ENCODE measurements at regions not wholly inside any gene's neighbourhood (a gene's known extent, or its start where the extent isn't known, plus 50 kb on each side); places are given as distances from the start of the nearest gene placed in this dataset.

GRCh38 chr10:93199191-93199751, 125.6 kb downstream of the CYP26A1 start:
- POLR2A ChIA-PET = no interaction called here
- peak overlapping the region in 5 of 7 donors; percentile 13 to 54 (median 17) for H3K4me3 Mint-ChIP-seq
- peaks cover 4 to 15% (median 8%) of the 10 kb centered on the region in 3 donors for H3K4me1 Mint-ChIP-seq
- no peaks in the 10 kb centered on the region for H3K27me3 ChIP-seq (ENCODE audit: insufficient read depth, low read length, poor library complexity, severe bottlenecking)
- no peaks in the 10 kb centered on the region for H3K9me3 ChIP-seq (ENCODE audit: low read length)
- DNase-seq = no peak
- H3K36me3 Mint-ChIP-seq = no peaks in the 10 kb centered on the region
- peaks cover 14 to 27% of the 10 kb centered on the region in 2 donors for H3K27me3 Mint-ChIP-seq
- H3K4me1 ChIP-seq (ENCODE audit: insufficient read depth, low read length) = no peaks in the 10 kb centered on the region
- no peaks in the 10 kb centered on the region for H3K36me3 ChIP-seq (ENCODE audit: insufficient read depth, low read length)
- peaks cover 0 to 2% (median 0%) of the 10 kb centered on the region in 5 donors for H3K9me3 Mint-ChIP-seq
- CTCF ChIA-PET = no interaction called here
- no peak overlapping the region for H3K4me3 ChIP-seq (ENCODE audit: low read length)
- H3K27ac Mint-ChIP-seq = peak overlapping the region in 1 of 8 donors; percentile 39
- no peak overlapping the region for H3K27ac ChIP-seq (ENCODE audit: low read depth, low read length)

- Histone ChIP-seq H3K4me3 (ENCODE audit: low read length) (no peak overlapping the region), H3K4me1 (ENCODE audit: insufficient read depth, low read length) (no peaks in the 10 kb centered on the region), H3K27ac (ENCODE audit: low read depth, low read length) (no peak overlapping the region), H3K9me3 (ENCODE audit: low read length) (no peaks in the 10 kb centered on the region), H3K36me3 (ENCODE audit: insufficient read depth, low read length) (no peaks in the 10 kb centered on the region), H3K27me3 (ENCODE audit: insufficient read depth, low read length, poor library complexity, severe bottlenecking) (no peaks in the 10 kb centered on the region)
- no peak for DNase-seq
- no peaks in the 10 kb centered on the region for H3K36me3 Mint-ChIP-seq
- H3K9me3 Mint-ChIP-seq = no peaks in the 10 kb centered on the region
- H3K4me1 Mint-ChIP-seq = no peaks in the 10 kb centered on the region
- ChIA-PET CTCF (no interaction called here), POLR2A (no interaction called here)
- H3K27ac Mint-ChIP-seq = peak overlapping the region in 1 of 8 donors; percentile 24
- H3K4me3 Mint-ChIP-seq = no peak overlapping the region
- H3K27me3 Mint-ChIP-seq = peaks cover 0 to 4% of the 10 kb centered on the region in 2 donors
Measured at GRCh38 chr10:93204494-93205485, 131.1 kb downstream of the CYP26A1 start.

- Mint-ChIP-seq H3K36me3 (no peaks in the 10 kb centered on the region), H3K9me3 (no peaks in the 10 kb centered on the region), H3K27ac (no peak overlapping the region), H3K27me3 (peaks cover 0 to 4% of the 10 kb centered on the region in 2 donors), H3K4me3 (no peak overlapping the region), H3K4me1 (no peaks in the 10 kb centered on the region)
- Histone ChIP-seq H3K4me3 (ENCODE audit: low read length) (no peak overlapping the region), H3K4me1 (ENCODE audit: insufficient read depth, low read length) (no peaks in the 10 kb centered on the region), H3K27ac (ENCODE audit: low read depth, low read length) (no peak overlapping the region), H3K27me3 (ENCODE audit: insufficient read depth, low read length, poor library complexity, severe bottlenecking) (no peaks in the 10 kb centered on the region), H3K9me3 (ENCODE audit: low read length) (no peaks in the 10 kb centered on the region), H3K36me3 (ENCODE audit: insufficient read depth, low read length) (no peaks in the 10 kb centered on the region)
- POLR2A ChIA-PET = no interaction called here
- CTCF ChIA-PET = no interaction called here
- no peak for DNase-seq
Measured at GRCh38 chr10:93206652-93207051, 133.0 kb downstream of the CYP26A1 start.

GRCh38 chr10:93208717-93209464, 135.2 kb downstream of the CYP26A1 start:
- ChIA-PET POLR2A (no interaction called here), CTCF (no interaction called here)
- H3K27ac Mint-ChIP-seq = no peak overlapping the region
- H3K36me3 Mint-ChIP-seq = no peaks in the 10 kb centered on the region
- no peaks in the 10 kb centered on the region for H3K4me1 Mint-ChIP-seq
- no peaks in the 10 kb centered on the region for H3K9me3 ChIP-seq (ENCODE audit: low read length)
- H3K36me3 ChIP-seq (ENCODE audit: insufficient read depth, low read length) = no peaks in the 10 kb centered on the region
- H3K27ac ChIP-seq (ENCODE audit: low read depth, low read length) = no peak overlapping the region
- no peak overlapping the region for H3K4me3 ChIP-seq (ENCODE audit: low read length)
- H3K27me3 Mint-ChIP-seq = no peaks in the 10 kb centered on the region
- no peak for DNase-seq
- no peaks in the 10 kb centered on the region for H3K4me1 ChIP-seq (ENCODE audit: insufficient read depth, low read length)
- no peaks in the 10 kb centered on the region for H3K9me3 Mint-ChIP-seq
- no peak overlapping the region for H3K4me3 Mint-ChIP-seq
- no peaks in the 10 kb centered on the region for H3K27me3 ChIP-seq (ENCODE audit: insufficient read depth, low read length, poor library complexity, severe bottlenecking)

GRCh38 chr10:93211991-93212390, 138.3 kb downstream of the CYP26A1 start:
- no peak for DNase-seq

GRCh38 chr10:93215312-93215711, 141.6 kb downstream of the CYP26A1 start:
- Histone ChIP-seq H3K9me3 (ENCODE audit: low read length) (no peaks in the 10 kb centered on the region), H3K27me3 (ENCODE audit: insufficient read depth, low read length, poor library complexity, severe bottlenecking) (no peaks in the 10 kb centered on the region), H3K4me1 (ENCODE audit: insufficient read depth, low read length) (no peaks in the 10 kb centered on the region), H3K36me3 (ENCODE audit: insufficient read depth, low read length) (no peaks in the 10 kb centered on the region), H3K27ac (ENCODE audit: low read depth, low read length) (no peak overlapping the region), H3K4me3 (ENCODE audit: low read length) (no peak overlapping the region)
- Mint-ChIP-seq H3K9me3 (no peaks in the 10 kb centered on the region), H3K36me3 (no peaks in the 10 kb centered on the region), H3K4me1 (no peaks in the 10 kb centered on the region), H3K4me3 (no peak overlapping the region), H3K27me3 (peaks cover 0 to 5% of the 10 kb centered on the region in 2 donors), H3K27ac (no peak overlapping the region)
- CTCF ChIA-PET = no interaction called here
- POLR2A ChIA-PET = no interaction called here
- no peak for DNase-seq

More at GRCh38 chr10:93211991-93212390, 138.3 kb downstream of the CYP26A1 start:
- no peak overlapping the region for H3K27ac ChIP-seq (ENCODE audit: low read depth, low read length)
- ChIA-PET POLR2A (no interaction called here), CTCF (no interaction called here)
- no peaks in the 10 kb centered on the region for H3K9me3 ChIP-seq (ENCODE audit: low read length)
- no peaks in the 10 kb centered on the region for H3K27me3 ChIP-seq (ENCODE audit: insufficient read depth, low read length, poor library complexity, severe bottlenecking)
- no peaks in the 10 kb centered on the region for H3K27me3 Mint-ChIP-seq
- no peaks in the 10 kb centered on the region for H3K36me3 Mint-ChIP-seq
- H3K36me3 ChIP-seq (ENCODE audit: insufficient read depth, low read length) = no peaks in the 10 kb centered on the region
- no peaks in the 10 kb centered on the region for H3K9me3 Mint-ChIP-seq
- H3K4me1 Mint-ChIP-seq = no peaks in the 10 kb centered on the region
- H3K4me3 Mint-ChIP-seq = no peak overlapping the region
- H3K4me3 ChIP-seq (ENCODE audit: low read length) = no peak overlapping the region
- no peaks in the 10 kb centered on the region for H3K4me1 ChIP-seq (ENCODE audit: insufficient read depth, low read length)
- H3K27ac Mint-ChIP-seq = no peak overlapping the region

GRCh38 chr10:93216341-93216985, 142.8 kb downstream of the CYP26A1 start:
- ChIA-PET POLR2A (no interaction called here), CTCF (no interaction called here)
- Histone ChIP-seq H3K27ac (ENCODE audit: low read depth, low read length) (no peak overlapping the region), H3K4me3 (ENCODE audit: low read length) (no peak overlapping the region), H3K27me3 (ENCODE audit: insufficient read depth, low read length, poor library complexity, severe bottlenecking) (no peaks in the 10 kb centered on the region), H3K4me1 (ENCODE audit: insufficient read depth, low read length) (no peaks in the 10 kb centered on the region), H3K36me3 (ENCODE audit: insufficient read depth, low read length) (no peaks in the 10 kb centered on the region), H3K9me3 (ENCODE audit: low read length) (no peaks in the 10 kb centered on the region)
- no peak for DNase-seq
- no peak overlapping the region for H3K27ac Mint-ChIP-seq
- H3K36me3 Mint-ChIP-seq = no peaks in the 10 kb centered on the region
- no peaks in the 10 kb centered on the region for H3K4me1 Mint-ChIP-seq
- H3K27me3 Mint-ChIP-seq = peaks cover 0 to 5% of the 10 kb centered on the region in 2 donors
- H3K9me3 Mint-ChIP-seq = no peaks in the 10 kb centered on the region
- H3K4me3 Mint-ChIP-seq = no peak overlapping the region

- H3K4me1 ChIP-seq (ENCODE audit: insufficient read depth, low read length) = no peaks in the 10 kb centered on the region
- H3K9me3 ChIP-seq (ENCODE audit: low read length) = no peaks in the 10 kb centered on the region
- H3K36me3 ChIP-seq (ENCODE audit: insufficient read depth, low read length) = no peaks in the 10 kb centered on the region
- Mint-ChIP-seq H3K9me3 (no peaks in the 10 kb centered on the region), H3K27ac (no peak overlapping the region), H3K27me3 (peaks cover 0 to 8% of the 10 kb centered on the region in 2 donors), H3K36me3 (no peaks in the 10 kb centered on the region), H3K4me1 (no peaks in the 10 kb centered on the region), H3K4me3 (no peak overlapping the region)
- DNase-seq = no peak
- POLR2A ChIA-PET = no interaction called here
- no peak overlapping the region for H3K27ac ChIP-seq (ENCODE audit: low read depth, low read length)
- CTCF ChIA-PET = no interaction called here
- H3K4me3 ChIP-seq (ENCODE audit: low read length) = no peak overlapping the region
- no peaks in the 10 kb centered on the region for H3K27me3 ChIP-seq (ENCODE audit: insufficient read depth, low read length, poor library complexity, severe bottlenecking)
Measured at GRCh38 chr10:93218386-93218785, 144.7 kb downstream of the CYP26A1 start.

Data from CD8-positive, alpha-beta memory T cell (primary cell).